IPS DF 6.9 (cell line): ENCODE measurements at regions not wholly inside any gene's neighbourhood (a gene's known extent, or its start where the extent isn't known, plus 50 kb on each side); places are given as distances from the start of the nearest gene placed in this dataset.

Experiments used
- DNase-seq: peaks from one replicate; pipeline ENCODE4 v3.0.0-alpha.2; 2013; ENCODE audit warnings: low read depth, low spot score
- H3K27ac ChIP-seq: one replicate; pipeline ENCODE4 v1.5.1; 2013; ENCODE audit warnings: low read length, control low read depth
- H3K27me3 ChIP-seq: 2 replicates; pipeline ENCODE4 v1.6.1; 2013; ENCODE audit warnings: mild to moderate bottlenecking, low read length; ENCODE audit not compliant: control insufficient read depth, insufficient read depth
- H3K36me3 ChIP-seq: 2 replicates; pipeline ENCODE4 v1.6.1; 2013; ENCODE audit warnings: low read length; ENCODE audit not compliant: control insufficient read depth, insufficient read depth
- H3K4me1 ChIP-seq: 2 replicates; pipeline ENCODE4 v1.6.1; 2013; ENCODE audit warnings: low read length; ENCODE audit not compliant: control insufficient read depth, insufficient read depth
- H3K4me3 ChIP-seq: 2 replicates; pipeline ENCODE4 v1.5.1; 2013; ENCODE audit warnings: mild to moderate bottlenecking, low read length
- H3K9me3 ChIP-seq: 2 replicates; pipeline ENCODE4 v1.6.1; 2013; ENCODE audit warnings: low read length, inconsistent platforms; ENCODE audit not compliant: control insufficient read depth, insufficient read depth
- WGBS: extraction: QIAGEN DNeasy Blood & Tissue Kit; methylation state at CpG from one replicate; pipeline ENCODE4 v1.1.7; 2013; ENCODE audit warnings: mixed read lengths, missing lambda C conversion rate; ENCODE audit not compliant: insufficient read length, insufficient coverage; 5-methylcytosine and 5-hydroxymethylcytosine counted together

DNA sequence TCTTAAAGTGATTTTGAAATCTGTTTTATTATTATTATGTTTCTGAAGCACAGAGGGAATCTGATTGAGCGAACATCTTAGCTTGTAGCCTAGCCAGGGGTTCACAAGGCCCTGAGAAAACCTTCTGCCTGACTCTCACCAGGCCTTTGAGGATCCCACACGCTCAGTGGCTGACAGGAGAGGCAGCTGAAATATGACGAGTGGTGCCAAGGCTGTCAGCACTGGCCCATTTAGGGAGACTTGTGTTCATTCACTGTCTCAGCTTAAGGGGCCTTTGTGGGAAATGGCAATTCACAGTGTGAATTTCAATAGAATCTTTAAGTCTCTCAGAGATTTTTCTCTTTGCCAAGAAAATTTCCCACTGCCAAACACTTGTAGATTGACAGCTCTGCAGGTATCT is 770.9 kb downstream of the TUSC7 start:
- no peaks in the 10 kb centered on the region for H3K27me3 ChIP-seq

DNA sequence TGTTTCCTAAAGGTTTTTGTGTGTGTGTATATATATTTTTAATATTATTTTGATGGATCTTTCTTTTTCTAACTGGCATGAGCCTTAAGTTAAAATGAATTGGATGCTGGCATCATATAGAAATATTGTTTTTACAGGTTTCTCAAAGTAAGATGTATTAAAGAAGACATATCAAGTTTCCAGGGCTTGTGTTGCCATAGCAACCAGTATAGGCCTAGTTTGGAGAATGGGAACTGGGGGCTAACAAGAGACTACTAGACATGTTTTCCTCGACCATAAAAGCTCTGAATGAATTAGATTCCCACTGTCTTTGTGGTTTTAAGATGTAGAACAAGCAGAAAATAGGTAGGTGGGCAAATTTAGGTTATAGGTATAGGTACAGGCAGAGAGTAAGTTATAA is 771.4 kb downstream of the TUSC7 start:
- Histone ChIP-seq H3K4me1 (no peaks in the 10 kb centered on the region), H3K9me3 (no peaks in the 10 kb centered on the region), H3K36me3 (no peaks in the 10 kb centered on the region), H3K27ac (no peak overlapping the region), H3K4me3 (no peak overlapping the region), H3K27me3 (no peaks in the 10 kb centered on the region)
- WGBS: no CpG with 5 or more reads among the region's 1 CpG
- no peak for DNase-seq

More for the DNA sequence above, 770.9 kb downstream of the TUSC7 start:
- Histone ChIP-seq H3K4me1 (no peaks in the 10 kb centered on the region), H3K9me3 (no peaks in the 10 kb centered on the region), H3K4me3 (no peak overlapping the region), H3K27ac (no peak overlapping the region), H3K36me3 (no peaks in the 10 kb centered on the region)
- no peak for DNase-seq
- no CpG with 5 or more reads among the region's 3 CpGs for WGBS

DNA sequence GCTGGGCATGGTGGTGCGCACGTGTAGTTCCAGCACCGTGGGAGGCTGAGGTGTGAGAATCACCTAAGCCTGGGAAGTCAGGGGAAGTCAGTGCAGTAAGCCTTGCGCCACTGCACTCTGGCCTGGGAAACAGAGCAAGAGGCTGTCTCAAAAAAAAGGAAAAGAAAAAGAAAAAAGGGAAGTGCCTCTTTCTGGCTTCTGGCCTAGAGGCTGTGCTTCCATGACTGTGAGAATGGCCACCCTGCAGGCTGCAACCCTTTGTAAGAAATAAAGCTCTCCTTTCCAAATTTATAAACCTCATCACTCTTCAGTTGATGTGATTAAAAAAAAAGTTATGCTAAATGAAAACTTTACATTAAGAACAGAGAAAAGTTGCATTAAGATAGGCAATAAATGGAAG is 774.3 kb downstream of the TUSC7 start:
- Histone ChIP-seq H3K27me3 (no peaks in the 10 kb centered on the region), H3K27ac (no peak overlapping the region), H3K4me3 (no peak overlapping the region), H3K36me3 (no peaks in the 10 kb centered on the region), H3K4me1 (no peaks in the 10 kb centered on the region), H3K9me3 (no peaks in the 10 kb centered on the region)
- no CpG with 5 or more reads among the region's 4 CpGs for WGBS
- no peak for DNase-seq

DNA sequence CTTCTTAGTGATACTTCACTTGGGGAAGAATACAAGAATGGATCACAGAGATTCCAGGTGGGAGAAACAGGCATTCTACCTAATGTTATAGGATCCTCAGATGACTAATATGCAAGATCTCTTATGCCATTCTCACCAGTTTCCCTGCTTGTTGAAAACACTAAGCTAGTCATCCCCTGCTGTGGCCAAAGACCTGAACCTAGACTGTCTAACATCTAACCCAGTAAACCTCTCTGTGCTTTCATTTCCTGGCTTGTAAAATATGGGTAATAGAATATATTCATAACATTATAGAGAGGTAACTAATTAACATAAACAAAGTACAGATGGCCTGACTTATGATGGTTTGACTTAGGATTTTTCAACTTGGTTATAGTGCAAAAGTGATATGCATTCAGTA is 776.3 kb downstream of the TUSC7 start:
- H3K27ac ChIP-seq: no peak overlapping the region
- no peak for DNase-seq
- H3K4me3 ChIP-seq: no peak overlapping the region
- no peaks in the 10 kb centered on the region for H3K27me3 ChIP-seq
- H3K36me3 ChIP-seq: no peaks in the 10 kb centered on the region
- no peaks in the 10 kb centered on the region for H3K9me3 ChIP-seq
- no peaks in the 10 kb centered on the region for H3K4me1 ChIP-seq

DNA sequence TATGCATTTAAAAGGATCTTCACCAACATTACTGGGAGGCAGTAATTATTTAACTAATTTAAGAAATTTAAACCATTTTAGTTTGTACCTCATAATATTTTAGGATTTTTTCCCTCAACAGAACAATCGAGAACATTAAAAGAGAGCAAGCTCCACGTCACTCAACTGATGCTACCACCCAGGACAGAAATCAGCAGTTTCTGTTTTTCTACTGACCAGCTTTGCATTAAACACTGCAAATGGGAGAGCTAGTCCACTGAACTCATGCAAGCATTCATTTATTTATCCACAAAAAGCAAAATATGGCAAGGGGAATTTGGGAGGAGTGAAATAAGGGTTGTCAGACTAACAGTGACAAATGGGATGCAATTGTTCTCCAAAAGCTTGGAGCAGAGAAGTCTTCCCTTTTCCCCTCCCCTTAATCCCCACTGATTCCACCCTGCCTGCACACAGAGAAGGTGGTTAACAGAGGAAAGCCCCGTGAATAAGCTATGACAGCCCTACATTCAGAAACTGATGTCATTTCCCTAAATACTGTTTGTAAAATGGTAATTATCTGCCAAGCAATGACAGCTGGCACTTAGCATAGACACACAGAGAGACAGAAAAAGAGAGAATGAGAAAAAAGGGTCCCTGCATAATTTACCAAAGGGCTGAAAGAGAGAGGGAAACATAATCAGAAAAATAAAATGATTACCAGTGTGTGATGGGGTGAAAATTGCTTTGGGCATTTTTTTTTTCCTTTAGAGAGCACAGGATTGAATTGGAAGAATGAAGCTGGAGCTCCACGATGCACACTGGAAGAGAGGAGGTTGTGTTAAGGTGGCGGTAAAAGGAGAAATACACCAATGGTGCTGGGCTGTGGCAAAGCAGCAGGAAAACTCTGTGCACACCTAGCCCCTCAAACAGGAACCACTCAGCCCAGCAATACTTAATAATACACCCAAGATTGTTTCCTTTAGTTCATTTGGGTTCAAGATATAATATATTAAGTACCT is 777.4 kb downstream of the TUSC7 start:
- Histone ChIP-seq H3K4me3 (no peak overlapping the region), H3K36me3 (no peaks in the 10 kb centered on the region), H3K4me1 (no peaks in the 10 kb centered on the region), H3K27ac (no peak overlapping the region), H3K9me3 (no peaks in the 10 kb centered on the region), H3K27me3 (no peaks in the 10 kb centered on the region)
- no peak for DNase-seq
- no CpG with 5 or more reads among the region's 5 CpGs for WGBS

DNA sequence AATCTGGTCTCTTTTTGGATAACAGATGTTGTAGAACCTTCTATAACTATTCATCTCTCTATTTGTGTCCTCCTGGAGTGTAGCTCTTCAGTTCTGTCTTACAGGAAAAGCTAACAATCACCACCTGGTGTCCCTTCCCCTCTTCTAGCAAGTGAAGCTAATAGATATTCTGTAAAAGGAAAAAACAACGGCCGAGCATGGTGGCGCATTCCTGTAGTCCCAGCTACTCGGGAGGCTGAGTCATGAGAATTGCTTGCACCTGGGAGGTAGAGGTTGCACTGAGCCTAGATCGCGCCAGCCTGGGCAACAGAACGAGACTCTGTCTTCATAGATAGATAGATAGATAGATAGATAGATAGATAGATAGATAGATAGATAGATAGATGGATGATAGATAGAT is 779.4 kb downstream of the TUSC7 start:
- Histone ChIP-seq H3K4me1 (no peaks in the 10 kb centered on the region), H3K36me3 (no peaks in the 10 kb centered on the region), H3K9me3 (no peaks in the 10 kb centered on the region), H3K4me3 (no peak overlapping the region), H3K27me3 (no peaks in the 10 kb centered on the region), H3K27ac (no peak overlapping the region)
- no peak for DNase-seq
- WGBS: no CpG with 5 or more reads among the region's 7 CpGs

DNA sequence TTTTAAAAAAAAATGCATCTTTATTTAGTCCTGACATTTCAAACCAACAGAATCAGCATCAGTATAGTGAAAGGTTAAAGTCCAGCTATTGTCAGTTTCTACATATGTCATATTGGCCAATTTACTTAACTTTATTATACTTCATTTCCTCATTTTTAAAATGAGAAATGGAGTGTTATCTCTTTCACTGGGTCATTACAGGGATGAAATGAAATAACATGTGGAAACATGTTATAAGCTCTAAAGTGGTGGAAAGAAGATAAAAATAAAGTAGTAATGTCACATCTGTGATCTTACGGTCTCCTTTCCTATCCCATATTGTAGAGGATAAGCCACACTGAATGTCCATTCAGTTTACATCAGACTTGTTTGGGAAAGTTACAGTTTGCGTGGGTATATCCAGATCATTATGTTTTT is 780.1 kb downstream of the TUSC7 start:
- DNase-seq: no peak
- Histone ChIP-seq H3K4me3 (no peak overlapping the region), H3K27ac (no peak overlapping the region), H3K9me3 (no peaks in the 10 kb centered on the region), H3K4me1 (no peaks in the 10 kb centered on the region), H3K27me3 (no peaks in the 10 kb centered on the region), H3K36me3 (no peaks in the 10 kb centered on the region)
- no CpG with 5 or more reads among the region's 2 CpGs for WGBS

DNA sequence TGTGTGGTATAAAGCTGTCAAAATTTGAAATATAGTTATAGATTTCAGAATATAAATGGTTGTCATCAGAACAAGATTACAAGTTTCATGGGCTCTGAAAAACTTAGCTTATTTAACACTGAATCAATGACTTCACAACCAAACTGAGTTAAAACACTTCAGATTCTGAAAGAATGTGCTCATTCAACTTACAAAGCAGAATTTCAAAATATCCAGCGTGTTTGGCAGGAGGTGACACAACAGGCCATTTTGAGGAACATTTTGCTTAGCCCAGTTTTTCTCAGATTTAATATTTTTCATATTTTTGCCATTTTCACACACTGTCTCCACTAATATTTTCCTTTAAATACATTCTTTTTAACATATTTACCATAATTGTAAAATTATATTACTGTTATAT is 781.1 kb downstream of the TUSC7 start:
- H3K36me3 ChIP-seq: no peaks in the 10 kb centered on the region
- no peak overlapping the region for H3K4me3 ChIP-seq
- no CpG with 5 or more reads among the region's 1 CpG for WGBS
- H3K27ac ChIP-seq: no peak overlapping the region
- no peak for DNase-seq
- no peaks in the 10 kb centered on the region for H3K27me3 ChIP-seq
- H3K9me3 ChIP-seq: no peaks in the 10 kb centered on the region
- no peaks in the 10 kb centered on the region for H3K4me1 ChIP-seq

DNA sequence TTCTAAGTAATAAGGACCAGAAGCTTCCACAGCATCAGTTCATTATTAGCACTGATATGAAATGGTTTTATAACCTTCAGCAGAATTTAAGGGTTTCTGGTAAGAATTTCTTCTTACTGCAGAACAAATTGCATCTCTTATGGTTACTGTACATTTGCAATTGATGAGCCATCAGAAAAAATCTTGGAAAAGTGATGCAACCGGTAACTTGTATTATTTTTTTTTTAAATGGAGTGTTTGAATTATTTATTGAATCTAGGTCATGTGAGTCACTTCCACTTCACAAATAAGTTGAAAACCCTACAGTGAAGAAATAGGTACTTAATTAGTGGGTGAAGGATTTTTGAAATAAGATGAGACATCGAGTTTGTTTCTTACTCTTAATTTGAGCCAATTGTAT is 786.0 kb downstream of the TUSC7 start:
- no peaks in the 10 kb centered on the region for H3K4me1 ChIP-seq
- H3K27ac ChIP-seq: no peak overlapping the region
- H3K9me3 ChIP-seq: no peaks in the 10 kb centered on the region
- no peaks in the 10 kb centered on the region for H3K36me3 ChIP-seq
- H3K4me3 ChIP-seq: no peak overlapping the region
- no peaks in the 10 kb centered on the region for H3K27me3 ChIP-seq
- no peak for DNase-seq
- WGBS: no CpG with 5 or more reads among the region's 2 CpGs

DNA sequence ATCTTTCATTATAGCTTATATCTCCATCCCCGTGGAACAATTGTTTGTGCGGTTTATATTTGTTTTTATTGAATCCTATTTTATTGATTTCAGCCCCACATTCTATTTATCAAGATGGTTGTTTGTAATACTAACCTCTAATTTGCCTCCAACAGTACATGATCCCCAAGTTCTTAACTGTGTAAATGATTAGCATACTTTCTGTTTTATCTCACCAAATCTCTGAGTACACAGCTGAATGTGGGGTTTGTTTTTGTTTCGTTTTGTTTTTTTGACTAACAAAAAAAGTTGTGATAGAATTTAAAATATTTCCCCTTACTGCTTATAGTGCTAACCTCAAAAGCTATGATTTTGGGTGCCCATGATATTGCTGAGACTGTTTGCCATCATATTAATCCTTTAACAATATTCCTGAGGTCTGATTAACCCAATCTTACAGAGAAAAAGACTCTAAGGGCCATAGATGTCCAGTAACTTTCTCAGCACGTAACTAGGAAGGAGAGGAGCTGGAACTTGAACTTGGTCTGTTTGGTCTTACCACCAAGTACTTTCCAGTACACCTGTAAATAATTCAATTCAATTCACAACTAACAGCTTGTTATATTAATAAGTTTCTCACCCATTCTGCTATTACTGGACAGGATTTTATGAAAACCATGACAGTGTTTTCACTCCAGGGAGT is 789.8 kb downstream of the TUSC7 start:
- no peaks in the 10 kb centered on the region for H3K9me3 ChIP-seq
- H3K4me3 ChIP-seq: no peak overlapping the region
- H3K4me1 ChIP-seq: no peaks in the 10 kb centered on the region
- H3K36me3 ChIP-seq: no peaks in the 10 kb centered on the region
- H3K27ac ChIP-seq: no peak overlapping the region
- H3K27me3 ChIP-seq: no peaks in the 10 kb centered on the region
- no peak for DNase-seq
- WGBS: no CpG with 5 or more reads among the region's 4 CpGs
